ENCODE measurements at regions not wholly inside any gene's neighbourhood (a gene's known extent, or its start where the extent isn't known, plus 50 kb on each side); places are given as distances from the start of the nearest gene placed in this dataset.
"Not testable (repeated sequence)": the region's sequence is repeated elsewhere in the genome, so short reads cannot be mapped to it uniquely, and the experiment has no call there.

- DNase-seq: not testable (repeated sequence)
These were observed 281.1 kb downstream of the PTH2R start for GRCh38 chr2:208687720-208688119.

- no peak for DNase-seq
These were observed 291.5 kb downstream of the PTH2R start for GRCh38 chr2:208698114-208698513.

GRCh38 chr2:208708486-208708885 is 301.9 kb downstream of the PTH2R start:
- DNase-seq: peak; percentile 65

- no peak for DNase-seq
These were observed 305.0 kb downstream of the PTH2R start for GRCh38 chr2:208711598-208711997.

- peak; percentile 29 for DNase-seq
These were observed 306.6 kb downstream of the PTH2R start for GRCh38 chr2:208713066-208713745.

GRCh38 chr2:208718828-208719227 is 312.2 kb downstream of the PTH2R start:
- DNase-seq: no peak

- DNase-seq: no peak
These were observed 316.1 kb downstream of the PTH2R start for GRCh38 chr2:208722731-208723130.

- no peak for DNase-seq
These were observed 318.7 kb downstream of the PTH2R start for GRCh38 chr2:208725280-208725679.

DNA sequence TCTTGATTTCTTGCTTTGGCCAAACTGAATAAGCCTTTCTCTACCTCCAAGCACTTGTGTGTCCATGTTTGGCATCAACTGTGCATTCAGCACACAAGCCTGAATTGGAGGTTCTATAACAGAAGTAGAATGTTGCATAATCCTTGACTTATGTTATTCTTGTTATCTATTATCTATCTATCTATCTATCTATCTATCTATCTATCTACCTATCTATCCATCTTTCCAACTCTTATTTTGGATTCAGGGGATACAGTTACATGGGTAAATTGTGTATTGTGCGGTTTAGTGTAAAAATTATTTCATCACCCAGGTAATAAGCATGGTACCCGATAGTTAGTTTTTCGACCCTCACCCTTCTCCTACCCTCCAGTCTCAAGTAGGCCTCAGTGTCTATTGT is 319.6 kb downstream of the PTH2R start:
- DNase-seq: no peak

DNA sequence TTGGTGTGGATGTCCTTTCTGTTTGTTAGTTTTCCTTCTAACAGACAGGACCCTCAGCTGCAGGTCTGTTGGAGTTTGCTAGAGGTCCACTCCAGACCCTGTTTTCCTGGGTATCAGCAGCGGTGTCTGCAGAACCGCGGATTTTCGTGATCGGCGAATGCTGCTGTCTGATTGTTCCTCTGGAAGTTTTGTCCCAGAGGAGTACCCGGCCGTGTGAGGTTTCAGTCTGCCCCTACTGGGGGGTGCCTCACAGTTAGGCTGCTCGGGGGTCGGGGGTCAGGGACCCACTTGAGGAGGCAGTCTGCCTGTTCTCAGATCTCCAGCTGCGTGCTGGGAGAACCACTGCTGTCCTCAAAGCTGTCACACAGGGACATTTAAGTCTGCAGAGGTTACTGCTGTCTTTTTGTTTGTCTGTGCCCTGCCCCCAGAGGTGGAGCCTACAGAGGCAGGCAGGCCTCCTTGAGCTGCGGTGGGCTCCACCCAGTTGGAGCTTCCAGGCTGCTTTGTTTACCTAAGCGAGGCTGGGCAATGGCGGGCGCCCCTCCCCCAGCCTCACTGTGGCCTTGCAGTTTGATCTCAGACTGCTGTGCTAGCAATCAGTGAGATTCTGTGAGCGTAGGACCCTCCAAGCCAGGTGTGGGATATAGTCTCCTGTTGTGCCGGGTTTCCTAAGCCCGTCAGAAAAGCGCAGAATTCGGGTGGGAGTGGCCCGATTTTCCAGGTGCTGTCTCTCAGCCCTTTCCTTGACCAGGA is 345.2 kb downstream of the PTH2R start:
- not testable (repeated sequence) for DNase-seq

GRCh38 chr2:208757364-208757763 is 350.8 kb downstream of the PTH2R start:
- DNase-seq: no peak

DNA sequence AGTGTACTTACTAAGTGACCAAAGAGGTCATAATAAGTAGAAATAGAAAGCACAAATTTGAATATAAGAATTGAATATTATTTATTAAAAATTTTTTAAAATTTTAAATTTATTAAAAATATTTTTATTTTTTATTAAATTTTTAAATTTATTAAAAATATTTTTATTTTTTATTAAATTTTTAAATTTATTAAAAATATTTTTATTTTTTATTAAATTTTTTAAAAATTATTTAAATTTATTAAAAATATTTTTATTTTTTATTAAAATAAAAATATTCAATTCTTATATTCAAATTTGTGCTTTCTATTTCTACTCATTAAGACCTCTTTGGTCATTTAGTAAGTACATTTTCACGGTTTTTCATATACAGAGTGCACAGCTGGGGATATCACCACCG is 366.5 kb downstream of the PTH2R start:
- DNase-seq: not testable (repeated sequence)

DNA sequence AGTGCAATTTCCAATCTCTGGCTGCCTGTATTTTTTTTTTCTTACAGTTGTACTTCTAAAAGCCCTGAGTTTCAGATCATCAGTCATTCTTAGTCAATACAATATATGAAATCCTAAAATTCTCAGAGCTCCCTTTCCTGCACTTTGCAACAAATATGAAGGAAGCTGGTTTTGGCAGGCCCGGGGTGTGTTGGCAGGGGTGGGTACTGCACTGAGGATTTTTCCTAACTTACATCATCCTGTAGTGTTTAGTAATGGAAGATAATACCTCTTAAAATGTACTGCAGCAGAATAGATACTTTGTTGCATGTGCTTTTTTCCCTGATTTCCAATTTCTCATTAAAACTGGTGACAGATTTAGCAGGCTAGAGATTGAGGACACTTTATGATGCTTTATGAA is 374.6 kb downstream of the PTH2R start:
- no peak for DNase-seq

DNA sequence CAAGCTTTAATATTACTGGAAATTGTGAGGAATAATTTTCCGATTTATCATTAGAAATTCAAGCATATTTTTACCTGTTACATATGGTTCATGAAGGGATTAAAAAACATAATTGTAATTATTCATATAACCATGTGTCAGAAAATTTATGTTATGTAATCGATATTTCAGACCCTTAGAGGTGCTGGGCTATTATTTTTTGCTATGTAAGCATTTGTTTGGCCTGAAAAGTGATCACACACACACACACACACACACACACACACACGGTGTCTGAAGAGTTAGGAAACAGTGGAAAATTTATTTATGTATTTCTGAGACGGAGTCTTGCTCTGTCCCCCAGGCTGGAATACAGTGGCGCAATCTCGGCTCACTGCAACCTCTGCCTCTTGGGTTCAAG is 375.5 kb downstream of the PTH2R start:
- DNase-seq: no peak

- peak; percentile 26 for DNase-seq
These were observed 376.6 kb downstream of the PTH2R start for GRCh38 chr2:208783184-208783583.

- DNase-seq: not testable (repeated sequence)
These were observed 378.2 kb downstream of the PTH2R start for GRCh38 chr2:208784774-208785173.

DNA sequence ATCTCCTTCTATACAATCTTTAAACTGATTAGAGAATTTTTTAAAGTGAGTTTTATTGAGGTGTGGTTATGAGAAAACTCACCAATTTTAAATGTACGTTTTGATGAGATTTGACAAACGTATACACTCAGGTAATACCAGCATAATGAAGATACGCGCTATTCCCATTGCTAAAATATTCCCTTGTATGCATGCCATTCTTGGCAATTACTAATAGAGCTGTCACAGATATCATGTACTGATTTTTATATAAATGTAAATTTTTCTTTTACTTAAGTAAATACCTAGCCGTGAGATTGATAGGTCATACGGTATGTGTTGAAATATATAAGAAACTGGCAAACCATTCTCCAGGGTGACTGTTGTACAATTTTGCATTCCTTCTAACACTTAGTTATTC is 384.7 kb downstream of the PTH2R start:
- DNase-seq: no peak

DNA sequence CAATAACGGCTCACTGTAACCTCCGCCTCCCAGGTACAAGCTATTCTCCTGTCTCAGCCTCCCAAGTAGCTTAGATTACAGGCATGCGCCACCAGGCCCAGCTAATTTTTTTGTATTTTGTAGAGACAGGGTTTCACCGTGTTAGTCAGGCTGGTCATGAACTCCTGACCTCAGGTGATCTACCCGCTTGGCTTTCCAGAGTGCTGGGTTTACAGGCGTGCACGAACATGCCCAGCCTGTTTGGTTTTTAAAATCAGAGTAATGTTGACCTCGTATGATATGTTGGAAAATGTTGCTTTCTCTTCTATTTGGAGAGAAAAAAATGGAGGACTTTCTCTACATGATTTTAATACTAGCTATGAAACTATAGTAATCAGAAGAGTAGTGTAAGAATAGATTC is 386.2 kb downstream of the PTH2R start:
- DNase-seq: no peak

- DNase-seq: no peak
These were observed 386.8 kb downstream of the PTH2R start for GRCh38 chr2:208793434-208793833.

DNA sequence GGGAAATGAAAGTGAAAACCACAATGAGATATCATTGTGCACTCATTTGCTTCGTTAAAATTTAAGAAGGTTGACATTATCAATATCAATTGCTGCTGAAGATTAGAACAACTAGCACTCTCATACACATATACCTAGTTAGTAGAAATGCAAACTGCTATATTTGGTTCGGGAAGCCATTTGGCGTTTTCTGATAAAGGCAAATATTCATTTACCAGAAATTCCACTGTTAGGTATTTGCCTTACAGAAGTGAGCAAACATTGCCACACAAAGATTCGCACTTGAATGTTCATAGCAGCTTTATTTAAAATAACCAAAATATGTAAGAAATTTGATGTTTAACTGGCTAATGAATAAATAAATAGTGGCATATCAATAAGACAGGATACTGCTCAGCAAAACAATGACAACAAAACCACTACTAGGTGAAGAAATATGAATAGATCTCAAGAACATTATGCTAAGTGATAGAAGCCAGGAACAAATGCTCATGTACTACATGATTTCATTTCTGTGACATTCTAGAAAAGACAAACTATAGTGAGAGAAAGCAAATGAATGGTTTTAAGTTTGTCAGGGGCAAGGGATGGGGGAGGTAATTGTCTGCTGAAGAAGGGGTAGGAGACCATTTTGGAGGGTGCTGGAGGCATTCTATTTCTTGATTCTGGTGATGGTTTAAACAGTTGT is 387.8 kb downstream of the PTH2R start:
- no peak for DNase-seq

DNA sequence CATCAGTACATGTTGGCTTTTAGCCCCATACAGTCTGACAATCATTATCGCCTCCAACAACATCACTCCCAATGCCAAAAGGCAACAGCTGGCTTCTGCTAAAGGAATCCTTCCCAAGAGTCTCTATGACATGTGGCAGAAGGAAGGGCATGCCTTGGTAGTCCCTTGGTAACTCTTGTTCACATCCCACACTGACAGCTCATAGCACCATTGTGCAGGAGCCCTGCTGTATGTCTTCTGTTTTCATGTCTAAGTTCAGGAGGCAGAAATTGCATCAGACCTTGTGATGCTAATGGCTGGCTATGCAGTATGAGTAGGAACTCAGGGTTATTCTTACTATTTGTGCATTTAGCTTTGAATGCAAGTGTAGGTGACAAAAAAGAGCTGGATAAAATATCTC is 392.1 kb downstream of the PTH2R start:
- DNase-seq: no peak

GRCh38 chr2:208799397-208799796 is 392.8 kb downstream of the PTH2R start:
- DNase-seq: no peak

DNA sequence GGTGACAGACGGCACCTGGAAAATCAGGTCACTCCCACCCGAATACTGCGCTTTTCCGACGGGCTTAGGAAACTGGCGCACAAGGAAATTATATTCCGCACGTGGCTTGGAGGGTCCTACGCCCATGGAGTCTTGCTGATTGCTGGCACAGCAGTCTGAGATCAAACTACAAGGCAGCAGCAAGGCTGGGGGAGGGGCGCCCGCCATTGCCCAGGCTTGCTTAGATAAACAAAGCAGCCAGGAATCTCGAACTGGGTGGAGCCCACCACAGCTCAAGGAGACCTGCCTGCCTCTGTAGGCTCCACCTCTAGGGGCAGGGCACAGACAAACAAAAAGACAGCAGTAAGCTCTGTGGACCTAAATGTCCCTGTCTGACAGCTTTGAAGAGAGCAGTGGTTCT is 394.3 kb downstream of the PTH2R start:
- DNase-seq: not testable (repeated sequence)

- DNase-seq: no peak
These were observed 401.2 kb downstream of the PTH2R start for GRCh38 chr2:208807756-208808155.

All from NCI-H748 treated with DMSO at 0.1 percent for 48 hours (cell line).